GM19035 (cell line): ENCODE measurements at regions not wholly inside any gene's neighbourhood (a gene's known extent, or its start where the extent isn't known, plus 50 kb on each side); places are given as distances from the start of the nearest gene placed in this dataset.

Experiments
- ATAC-seq: cut with Tn5 transposase; IDR thresholded peaks from one replicate; pipeline ENCODE4 v1.9.1; 2021; ENCODE audit not compliant: unreplicated experiment

DNA sequence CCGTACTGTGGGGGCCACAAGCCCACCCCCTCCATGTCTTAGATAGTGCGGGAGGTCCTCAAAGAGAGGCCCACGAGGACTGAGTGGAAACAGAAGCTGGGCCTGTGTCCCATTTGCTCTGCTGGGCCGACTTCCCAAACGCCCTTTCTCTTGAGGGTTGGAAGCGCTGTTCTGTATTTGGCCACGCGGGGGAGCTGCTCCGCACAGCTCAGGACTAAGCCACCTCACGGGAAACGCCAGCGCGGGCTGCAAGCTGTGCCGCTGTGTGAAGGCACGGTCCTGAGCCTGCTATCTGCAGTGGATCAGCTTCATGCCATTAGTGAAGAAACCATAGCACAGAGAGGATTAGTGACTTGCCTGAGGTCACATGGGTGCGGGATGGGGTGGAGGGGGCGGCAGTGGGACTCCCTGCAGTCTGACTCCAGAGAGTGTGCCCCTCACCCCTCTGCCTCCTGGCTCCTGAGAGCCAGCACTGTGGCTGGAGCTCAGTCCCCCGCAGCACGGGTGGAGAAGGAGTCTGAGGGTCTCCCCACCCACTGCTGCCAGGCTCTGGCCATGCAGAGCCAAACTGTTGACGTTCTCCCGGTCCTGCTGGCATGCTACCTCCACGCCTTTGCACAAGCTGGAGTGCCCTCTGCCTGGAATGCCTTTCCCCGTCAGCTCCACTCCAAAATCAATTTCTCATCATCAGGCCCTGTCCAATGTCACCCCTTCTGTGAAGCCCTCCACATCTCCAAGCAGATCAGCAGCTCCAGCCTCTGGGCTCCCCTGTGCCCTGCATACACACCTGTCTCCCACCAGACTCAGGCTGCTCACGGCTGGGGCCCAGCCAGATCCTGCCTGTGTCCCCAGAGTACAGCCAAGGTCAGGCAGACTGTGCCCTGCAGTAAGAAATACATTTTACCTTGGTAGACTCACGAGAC is 51.5 kb upstream of the LRRC32 start:
- peak; percentile 52 for ATAC-seq

DNA sequence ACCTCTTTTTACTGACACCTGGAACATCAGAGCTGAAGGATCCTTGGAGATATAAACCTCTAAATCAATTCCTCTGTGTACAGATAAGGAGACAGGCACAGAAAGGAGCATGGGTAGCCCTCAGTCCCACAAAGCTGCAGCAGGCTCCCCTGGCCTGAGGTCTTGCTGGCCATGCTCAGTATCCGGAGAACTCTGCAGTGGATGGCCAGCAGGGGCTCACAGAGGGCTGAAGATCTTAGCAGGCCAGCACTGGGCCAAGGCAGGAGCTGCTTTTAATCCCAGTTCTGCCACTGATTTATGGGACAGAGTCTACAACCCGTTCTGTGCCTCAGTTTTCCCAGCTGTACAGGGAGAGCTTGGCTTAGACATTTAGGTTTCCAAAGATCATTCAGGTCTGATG is 52.6 kb upstream of the LRRC32 start:
- no peak for ATAC-seq

DNA sequence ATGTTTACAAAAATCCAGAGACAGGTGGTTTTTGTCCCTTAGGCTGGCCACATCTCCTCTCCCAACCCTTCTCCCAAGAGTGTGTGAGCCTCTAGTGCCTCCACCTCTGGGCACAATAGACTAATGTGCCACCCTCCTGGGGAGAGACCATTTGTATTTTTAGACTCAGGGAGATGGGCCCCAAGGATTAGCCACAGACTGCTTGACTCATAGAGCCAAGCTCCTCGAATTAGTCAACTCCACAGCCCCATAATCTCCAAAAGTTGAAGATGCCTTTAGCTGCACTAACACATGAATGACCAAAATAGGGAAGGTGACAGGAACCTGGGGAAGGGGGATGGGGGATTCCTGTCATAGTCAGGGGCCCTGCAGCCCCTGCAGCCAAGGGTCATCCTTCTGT is 53.0 kb upstream of the LRRC32 start:
- no peak for ATAC-seq

DNA sequence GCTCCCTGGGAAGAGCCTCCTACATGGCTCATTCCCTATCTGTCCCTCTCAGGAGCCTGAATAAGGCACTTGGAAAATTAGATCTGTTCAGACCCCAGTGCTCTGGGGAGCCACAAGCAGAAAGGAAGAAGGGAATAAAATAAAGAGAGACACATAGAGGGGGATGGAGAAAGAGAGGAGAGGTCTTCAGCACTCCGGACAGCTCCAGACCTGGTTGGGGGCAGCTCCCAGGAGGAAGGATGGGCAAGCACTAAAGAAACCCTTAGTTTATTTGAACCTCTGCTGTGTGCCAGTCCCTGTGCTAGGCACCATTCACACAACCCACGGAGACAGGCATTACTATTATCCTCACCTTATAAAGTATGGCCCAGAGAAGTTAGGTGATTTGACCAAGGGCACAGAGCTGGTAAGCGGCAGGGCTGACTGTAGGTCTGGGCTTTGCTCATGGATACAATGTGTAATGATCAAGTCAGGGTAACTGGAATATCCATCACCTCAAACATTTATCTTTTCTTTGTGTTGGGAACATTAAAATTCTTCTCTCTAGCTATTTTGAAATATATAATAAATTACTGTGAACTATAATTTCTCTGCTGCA is 53.7 kb upstream of the LRRC32 start:
- ATAC-seq, result no peak

DNA sequence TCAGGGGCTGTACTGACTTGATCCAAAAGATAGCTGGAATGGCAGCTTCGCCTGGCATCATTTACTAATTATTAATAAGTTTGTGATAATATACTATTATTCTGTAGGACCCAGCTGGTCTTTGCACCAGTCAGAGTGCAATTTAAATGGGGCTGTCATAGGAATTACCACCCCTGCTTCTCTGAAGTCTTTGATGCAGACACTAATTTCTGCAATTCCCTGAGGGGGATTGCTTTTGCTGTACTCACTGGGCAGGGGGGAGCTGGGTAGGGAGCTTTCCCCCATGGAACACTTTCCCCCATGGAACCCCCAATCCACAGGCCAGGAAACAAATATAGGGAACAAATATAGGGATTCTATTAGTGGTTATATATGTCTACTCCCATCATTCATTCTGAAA is 54.9 kb upstream of the TSKU start:
- no peak for ATAC-seq

DNA sequence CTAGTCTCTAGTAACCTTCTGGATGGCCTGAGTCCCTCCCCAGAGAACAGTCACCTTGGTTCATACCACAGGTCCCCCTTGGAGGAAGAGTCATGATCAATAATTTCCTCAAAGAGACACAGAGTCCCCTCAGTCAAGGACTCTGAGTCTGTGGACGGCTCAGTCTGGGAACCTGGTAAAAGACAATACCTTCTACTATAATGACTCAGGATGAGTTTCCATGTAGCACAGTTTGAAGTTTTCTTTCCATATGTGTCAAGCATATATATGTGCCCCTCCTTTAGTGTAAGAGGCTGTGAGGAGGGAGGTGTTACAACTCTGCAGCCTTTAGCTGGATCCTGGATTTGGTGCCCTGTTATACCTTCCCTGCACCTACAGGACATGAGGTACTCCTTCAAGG is 54.4 kb upstream of the TSKU start:
- no peak for ATAC-seq

DNA sequence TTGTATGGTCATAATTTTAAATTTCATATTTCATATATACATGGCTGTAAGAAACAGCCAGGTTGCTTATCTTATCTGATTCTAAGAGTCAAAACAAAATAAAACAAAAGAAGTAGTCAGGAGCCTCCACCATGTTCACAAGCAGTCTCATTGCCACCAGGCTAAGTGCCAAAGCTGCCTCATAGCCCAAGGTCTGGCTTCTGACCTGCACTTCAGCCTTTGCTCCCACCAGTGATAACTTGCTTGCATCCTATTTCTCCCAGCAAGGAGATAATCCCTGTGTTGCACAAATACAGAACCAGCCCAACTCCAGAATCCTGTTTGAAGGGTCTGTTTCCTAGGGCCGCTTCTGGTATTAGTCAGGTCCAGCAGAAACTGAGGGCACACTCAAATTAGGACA is 53.9 kb upstream of the TSKU start:
- ATAC-seq, result no peak

DNA sequence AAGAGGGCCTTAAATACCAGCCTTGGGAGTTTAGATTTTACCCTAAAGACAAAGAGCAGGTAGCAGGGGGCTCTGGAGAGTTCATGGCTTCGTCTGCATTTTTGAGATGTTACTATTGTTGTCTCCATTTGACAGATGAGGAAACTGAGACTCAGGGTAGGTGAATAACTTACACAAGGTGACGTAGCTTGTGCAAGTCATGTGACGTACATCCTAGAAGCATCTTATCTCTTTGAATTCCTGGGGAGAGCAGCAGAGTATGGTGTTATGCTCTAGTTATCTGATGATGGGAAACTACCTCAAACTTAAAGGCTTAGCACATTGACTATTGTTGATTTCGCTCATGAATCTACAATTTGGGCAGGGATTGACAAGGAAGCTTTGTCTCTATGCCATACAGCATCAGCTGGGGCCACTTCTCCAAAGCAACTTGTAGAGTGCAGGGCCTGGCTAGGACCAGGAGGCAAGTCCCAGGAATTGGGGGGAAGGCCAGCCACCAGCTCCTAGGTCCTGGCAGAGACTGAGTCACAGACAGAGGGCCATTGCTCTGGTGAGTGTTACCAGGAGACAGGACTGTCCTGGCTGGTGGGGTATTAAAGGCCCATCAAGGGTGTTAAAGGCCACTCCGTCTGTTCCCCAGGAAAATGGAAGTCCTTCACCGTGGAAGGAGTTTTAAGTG is 52.1 kb upstream of the TSKU start:
- ATAC-seq, result no peak

DNA sequence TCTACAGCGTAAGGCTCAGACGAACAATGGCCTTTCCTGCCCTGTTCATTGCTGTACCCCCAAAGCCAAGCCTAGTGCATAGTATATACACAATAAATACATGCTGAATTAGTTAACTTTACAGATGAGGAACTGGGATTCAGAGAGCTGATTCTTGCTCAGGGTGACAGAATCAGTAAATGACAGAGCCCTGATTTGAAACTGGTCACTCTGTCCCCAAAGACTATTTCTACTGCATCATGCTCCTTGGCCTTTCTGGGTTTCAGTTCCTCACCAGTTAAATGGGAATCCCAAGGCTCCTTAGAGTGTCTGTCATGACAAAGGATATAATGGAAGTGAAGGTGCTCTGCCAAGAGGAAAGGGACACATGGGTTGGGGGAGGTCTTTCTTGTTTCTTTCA is 50.5 kb upstream of the TSKU start:
- ATAC-seq, result no peak
